CD4-positive, alpha-beta T cell treated with Interleukin-21 for 1 hour (primary cell): ENCODE measurements at regions not wholly inside any gene's neighbourhood (a gene's known extent, or its start where the extent isn't known, plus 50 kb on each side); places are given as distances from the start of the nearest gene placed in this dataset.
"Not testable (repeated sequence)": the region's sequence is repeated elsewhere in the genome, so short reads cannot be mapped to it uniquely, and the experiment has no call there.

Source experiments
- DNase-seq: peaks from one replicate; pipeline ENCODE4 v3.0.0-alpha.2; 2020

- DNase-seq: no peak
Observed at GRCh38 chr17:20774472-20775135, 195.1 kb downstream of the CDRT15L2 start.

- no peak for DNase-seq
Observed at GRCh38 chr17:20775331-20775730, 195.8 kb downstream of the CDRT15L2 start.

GRCh38 chr17:20779521-20779920 is 200.0 kb downstream of the CDRT15L2 start:
- no peak for DNase-seq

- DNase-seq: no peak
Observed at GRCh38 chr17:20781260-20781659, 201.7 kb downstream of the CDRT15L2 start.

- DNase-seq: not testable (repeated sequence)
Observed at GRCh38 chr17:20781869-20782268, 202.3 kb downstream of the CDRT15L2 start.

GRCh38 chr17:20783091-20783490 is 203.6 kb downstream of the CDRT15L2 start:
- no peak for DNase-seq

- DNase-seq: no peak
Observed at GRCh38 chr17:20784100-20784665, 204.7 kb downstream of the CDRT15L2 start.

GRCh38 chr17:20787281-20787680 is 207.8 kb downstream of the CDRT15L2 start:
- DNase-seq: no peak

GRCh38 chr17:20791626-20792025 is 212.1 kb downstream of the CDRT15L2 start:
- DNase-seq: no peak

- not testable (repeated sequence) for DNase-seq
Observed at GRCh38 chr17:20794532-20794931, 215.0 kb downstream of the CDRT15L2 start.

GRCh38 chr17:20797292-20797691 is 217.8 kb downstream of the CDRT15L2 start:
- no peak for DNase-seq

- no peak for DNase-seq
Observed at GRCh38 chr17:20800146-20800545, 220.6 kb downstream of the CDRT15L2 start.

- DNase-seq: no peak
Observed at GRCh38 chr17:20805751-20806150, 226.2 kb downstream of the CDRT15L2 start.

GRCh38 chr17:20807566-20807965 is 228.0 kb downstream of the CDRT15L2 start:
- not testable (repeated sequence) for DNase-seq

- not testable (repeated sequence) for DNase-seq
Observed at GRCh38 chr17:20815410-20815809, 227.4 kb downstream of the USP22 start.

GRCh38 chr17:20823905-20824304 is 218.9 kb downstream of the USP22 start:
- DNase-seq: no peak

GRCh38 chr17:20825539-20825938 is 217.3 kb downstream of the USP22 start:
- no peak for DNase-seq

- not testable (repeated sequence) for DNase-seq
Observed at GRCh38 chr17:20840453-20840852, 202.4 kb downstream of the USP22 start.

- DNase-seq: not testable (repeated sequence)
Observed at GRCh38 chr17:20840987-20841865, 201.6 kb downstream of the USP22 start.

- not testable (repeated sequence) for DNase-seq
Observed at GRCh38 chr17:20842012-20842411, 200.8 kb downstream of the USP22 start.

GRCh38 chr17:20843261-20843660 is 199.6 kb downstream of the USP22 start:
- DNase-seq: not testable (repeated sequence)

GRCh38 chr17:20843799-20844553 is 198.8 kb downstream of the USP22 start:
- DNase-seq: peak; percentile 35

- DNase-seq: not testable (repeated sequence)
Observed at GRCh38 chr17:20848869-20849443, 193.9 kb downstream of the USP22 start.
